GM23338 (cell line): ENCODE measurements at regions not wholly inside any gene's neighbourhood (a gene's known extent, or its start where the extent isn't known, plus 50 kb on each side); places are given as distances from the start of the nearest gene placed in this dataset.
A peak's percentile ranks its signal among the peaks of the same experiment; 100 is the strongest.

Experiments used
- ATAC-seq: fragments of 200-7000 bp; cut with Tn5 transposase; 3 replicates; pipeline ENCODE4 v1.9.1; 2020
- DNase-seq: peaks from one replicate; pipeline ENCODE4 v3.0.0-alpha.2; 2015; ENCODE audit warnings: low spot score
- H2AFZ ChIP-seq: fragments of 200-600 bp; sonication (generic); 2 replicates; pipeline ENCODE4 v1.8.0; 2016; ENCODE audit warnings: antibody characterized with exemption, mild to moderate bottlenecking, moderate library complexity
- H3F3A ChIP-seq: fragments of 200-600 bp; sonication (generic); replicated peaks from 2 replicates; pipeline ENCODE4 v1.8.0; 2017; ENCODE audit warnings: antibody characterized with exemption, mixed run types, low read depth
- H3K27ac ChIP-seq: fragments of 200-600 bp; sonication (generic); 2 replicates; pipeline ENCODE4 v1.6.1; 2016; ENCODE audit warnings: low read depth
- H3K27me3 ChIP-seq: fragments of 200-600 bp; sonication (generic); 2 replicates; pipeline ENCODE4 v1.8.0; 2016; ENCODE audit warnings: mild to moderate bottlenecking, mixed run types, moderate library complexity; ENCODE audit not compliant: insufficient read depth
- H3K36me3 ChIP-seq: fragments of 200-600 bp; sonication (generic); 2 replicates; pipeline ENCODE4 v1.8.0; 2016; ENCODE audit warnings: mild to moderate bottlenecking; ENCODE audit not compliant: insufficient read depth
- H3K4me1 ChIP-seq: fragments of 200-600 bp; sonication (generic); 2 replicates; pipeline ENCODE4 v1.8.0; 2016; ENCODE audit warnings: mild to moderate bottlenecking, moderate library complexity; ENCODE audit not compliant: insufficient read depth
- H3K4me2 ChIP-seq: fragments of 200-600 bp; sonication (generic); 2 replicates; pipeline ENCODE4 v1.7.1; 2017; ENCODE audit warnings: mixed run types
- H3K4me3 ChIP-seq: fragments of 200-600 bp; sonication (generic); 2 replicates; pipeline ENCODE4 v1.6.1; 2016; ENCODE audit warnings: mixed run types
- H3K79me2 ChIP-seq: fragments of 200-600 bp; sonication (generic); replicated peaks from 2 replicates; pipeline ENCODE4 v1.8.0; 2017; ENCODE audit warnings: mild to moderate bottlenecking; ENCODE audit not compliant: insufficient read depth
- H3K9me2 ChIP-seq: fragments of 200-600 bp; sonication (generic); 2 replicates; pipeline ENCODE4 v1.8.0; 2017; ENCODE audit not compliant: insufficient read depth
- H4K20me1 ChIP-seq: fragments of 200-600 bp; sonication (generic); replicated peaks from 2 replicates; pipeline ENCODE4 v1.8.0; 2017; ENCODE audit warnings: mild to moderate bottlenecking; ENCODE audit not compliant: insufficient read depth
- H3K27ac Mint-ChIP-seq: 2 replicates; pipeline ENCODE4 v1.8.0; 2020; ENCODE audit warnings: inconsistent platforms, mild to moderate bottlenecking, moderate library complexity, mixed read lengths
- H3K27me3 Mint-ChIP-seq: 3 replicates; pipeline ENCODE4 v1.8.0; 2022; ENCODE audit warnings: low read depth, mild to moderate bottlenecking, moderate library complexity, mixed read lengths, inconsistent platforms; ENCODE audit not compliant: insufficient read depth, poor library complexity
- H3K36me3 Mint-ChIP-seq: 3 replicates; pipeline ENCODE4 v1.8.0; 2021; ENCODE audit warnings: low read depth, mild to moderate bottlenecking, inconsistent platforms, moderate library complexity, mixed read lengths
- H3K4me1 Mint-ChIP-seq: 3 replicates; pipeline ENCODE4 v1.8.0; 2020; ENCODE audit warnings: mild to moderate bottlenecking, inconsistent platforms, mixed read lengths
- H3K4me3 Mint-ChIP-seq: 3 replicates; pipeline ENCODE4 v1.8.0; 2021; ENCODE audit warnings: moderate library complexity, mild to moderate bottlenecking, inconsistent platforms, mixed read lengths
- H3K9me3 Mint-ChIP-seq: 3 replicates; pipeline ENCODE4 v1.8.0; 2020; ENCODE audit warnings: moderate library complexity, mild to moderate bottlenecking, inconsistent platforms, mixed read lengths
- CREB1 ChIP-seq: fragments of 250-450 bp; sonication (Bioruptor Pico); IDR thresholded peaks from 2 replicates; pipeline ENCODE4 v1.5.0; 2020; ENCODE audit warnings: low read depth, mild to moderate bottlenecking, moderate library complexity
- EZH2 ChIP-seq: fragments of 200-600 bp; sonication (generic); IDR thresholded peaks from one replicate; pipeline ENCODE4 v1.8.0; 2017; ENCODE audit warnings: antibody characterized with exemption, mild to moderate bottlenecking, low read depth; ENCODE audit not compliant: unreplicated experiment
- EZH2phosphoT487 ChIP-seq: fragments of 200-600 bp; sonication (generic); IDR thresholded peaks from one replicate; pipeline ENCODE4 v1.8.1; 2018; ENCODE audit warnings: antibody characterized with exemption; ENCODE audit not compliant: unreplicated experiment
- JUNB ChIP-seq: IDR thresholded peaks from one replicate; pipeline ENCODE4 v1.6.1; 2016; ENCODE audit warnings: antibody characterized with exemption; ENCODE audit not compliant: unreplicated experiment
- NANOG ChIP-seq: IDR thresholded peaks from 2 replicates; pipeline ENCODE4 v1.6.1; 2016; ENCODE audit warnings: antibody characterized with exemption, borderline replicate concordance
- POLR2AphosphoS5 ChIP-seq: IDR thresholded peaks from 2 replicates; pipeline ENCODE4 v1.6.1; 2016; ENCODE audit warnings: antibody characterized with exemption, low read depth
- STAT1 ChIP-seq: IDR thresholded peaks from one replicate; pipeline ENCODE4 v1.6.1; 2016; ENCODE audit warnings: antibody characterized with exemption; ENCODE audit not compliant: unreplicated experiment
- ZNF114 ChIP-seq: fragments of 250-450 bp; sonication (Bioruptor Pico); IDR thresholded peaks from 2 replicates; pipeline ENCODE4 v1.5.0; 2020; ENCODE audit warnings: mild to moderate bottlenecking, moderate library complexity
- ZNF331 ChIP-seq: fragments of 250-450 bp; sonication (Bioruptor Pico); IDR thresholded peaks from 2 replicates; pipeline ENCODE4 v1.5.0; 2020; ENCODE audit warnings: low read depth, mild to moderate bottlenecking, moderate library complexity
- TF ChIP-seq, protein P1 (sequence below), 2 experiments: fragments of 200-600 bp in 1 of 2; sonication (generic) in 1 of 2; conservative IDR thresholded peaks; 2 replicates each; pipeline versions ENCODE4 v1.5.1 to v1.6.1; 2016 to 2017; ENCODE audit warnings: antibody characterized with exemption in 2 of 2, low read depth in 2 of 2, mild to moderate bottlenecking in 2 of 2, moderate library complexity in 1 of 2
- TF ChIP-seq, protein P2 (sequence below): fragments of 250-450 bp; sonication (Bioruptor Pico); IDR thresholded peaks from 2 replicates; pipeline ENCODE4 v1.5.0; 2020; ENCODE audit warnings: mild to moderate bottlenecking, moderate library complexity
- TF ChIP-seq, protein P3 (sequence below): IDR thresholded peaks from 2 replicates; pipeline ENCODE4 v1.6.1; 2016; ENCODE audit warnings: antibody characterized with exemption
- TF ChIP-seq, protein P4 (sequence below): IDR thresholded peaks from one replicate; pipeline ENCODE4 v1.6.1; 2018; ENCODE audit warnings: antibody characterized with exemption; ENCODE audit not compliant: unreplicated experiment

DNA sequence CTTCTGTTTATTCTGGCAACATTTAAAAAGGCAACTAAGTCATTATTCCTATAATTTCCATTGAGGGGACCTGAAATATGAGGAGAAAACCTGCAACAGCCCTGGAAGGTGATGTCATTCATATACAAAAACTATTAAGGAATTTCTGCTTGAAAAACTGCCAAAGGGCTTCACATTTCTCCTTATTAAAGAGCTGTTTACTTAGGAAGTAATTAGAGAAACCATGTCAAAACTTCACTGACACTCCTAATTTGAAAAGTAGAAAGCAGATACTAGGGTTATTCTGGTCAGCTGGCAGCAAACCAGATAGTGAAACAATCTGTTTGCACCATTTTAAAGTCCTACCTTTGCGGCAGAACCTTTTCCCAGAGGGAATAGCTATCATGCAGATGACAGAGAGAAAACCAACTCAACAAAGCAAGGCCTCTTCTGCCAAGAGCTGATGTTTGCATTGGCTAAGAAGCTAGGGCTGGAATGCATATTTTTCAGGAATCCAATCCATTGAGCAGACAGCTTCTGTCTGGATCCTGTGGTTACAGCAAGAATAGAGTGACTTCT, 592.2 kb upstream of the SYT4 start:
- H3K27me3 Mint-ChIP-seq = no peaks in the 10 kb centered on the region
- no peaks in the 10 kb centered on the region for H3K36me3 ChIP-seq
- H3K4me3 ChIP-seq = no peak overlapping the region
- H3K4me1 Mint-ChIP-seq = no peaks in the 10 kb centered on the region
- TF ChIP-seq NANOG (no peak), EZH2phosphoT487 (no peak), EZH2 (no peak), POLR2AphosphoS5 (no peak), CREB1 (CRISPR knock-in tag) (no peak), JUNB (no peak), ZNF331 (CRISPR knock-in tag) (no peak), ZNF114 (CRISPR knock-in tag) (no peak), STAT1 (no peak)
- TF ChIP-seq, protein P1, sequence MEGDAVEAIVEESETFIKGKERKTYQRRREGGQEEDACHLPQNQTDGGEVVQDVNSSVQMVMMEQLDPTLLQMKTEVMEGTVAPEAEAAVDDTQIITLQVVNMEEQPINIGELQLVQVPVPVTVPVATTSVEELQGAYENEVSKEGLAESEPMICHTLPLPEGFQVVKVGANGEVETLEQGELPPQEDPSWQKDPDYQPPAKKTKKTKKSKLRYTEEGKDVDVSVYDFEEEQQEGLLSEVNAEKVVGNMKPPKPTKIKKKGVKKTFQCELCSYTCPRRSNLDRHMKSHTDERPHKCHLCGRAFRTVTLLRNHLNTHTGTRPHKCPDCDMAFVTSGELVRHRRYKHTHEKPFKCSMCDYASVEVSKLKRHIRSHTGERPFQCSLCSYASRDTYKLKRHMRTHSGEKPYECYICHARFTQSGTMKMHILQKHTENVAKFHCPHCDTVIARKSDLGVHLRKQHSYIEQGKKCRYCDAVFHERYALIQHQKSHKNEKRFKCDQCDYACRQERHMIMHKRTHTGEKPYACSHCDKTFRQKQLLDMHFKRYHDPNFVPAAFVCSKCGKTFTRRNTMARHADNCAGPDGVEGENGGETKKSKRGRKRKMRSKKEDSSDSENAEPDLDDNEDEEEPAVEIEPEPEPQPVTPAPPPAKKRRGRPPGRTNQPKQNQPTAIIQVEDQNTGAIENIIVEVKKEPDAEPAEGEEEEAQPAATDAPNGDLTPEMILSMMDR (conservative IDR thresholded peaks at IDR 0.05; ENCODE audit: low read depth in 2 of 2) = no peak
- TF ChIP-seq, protein P2, sequence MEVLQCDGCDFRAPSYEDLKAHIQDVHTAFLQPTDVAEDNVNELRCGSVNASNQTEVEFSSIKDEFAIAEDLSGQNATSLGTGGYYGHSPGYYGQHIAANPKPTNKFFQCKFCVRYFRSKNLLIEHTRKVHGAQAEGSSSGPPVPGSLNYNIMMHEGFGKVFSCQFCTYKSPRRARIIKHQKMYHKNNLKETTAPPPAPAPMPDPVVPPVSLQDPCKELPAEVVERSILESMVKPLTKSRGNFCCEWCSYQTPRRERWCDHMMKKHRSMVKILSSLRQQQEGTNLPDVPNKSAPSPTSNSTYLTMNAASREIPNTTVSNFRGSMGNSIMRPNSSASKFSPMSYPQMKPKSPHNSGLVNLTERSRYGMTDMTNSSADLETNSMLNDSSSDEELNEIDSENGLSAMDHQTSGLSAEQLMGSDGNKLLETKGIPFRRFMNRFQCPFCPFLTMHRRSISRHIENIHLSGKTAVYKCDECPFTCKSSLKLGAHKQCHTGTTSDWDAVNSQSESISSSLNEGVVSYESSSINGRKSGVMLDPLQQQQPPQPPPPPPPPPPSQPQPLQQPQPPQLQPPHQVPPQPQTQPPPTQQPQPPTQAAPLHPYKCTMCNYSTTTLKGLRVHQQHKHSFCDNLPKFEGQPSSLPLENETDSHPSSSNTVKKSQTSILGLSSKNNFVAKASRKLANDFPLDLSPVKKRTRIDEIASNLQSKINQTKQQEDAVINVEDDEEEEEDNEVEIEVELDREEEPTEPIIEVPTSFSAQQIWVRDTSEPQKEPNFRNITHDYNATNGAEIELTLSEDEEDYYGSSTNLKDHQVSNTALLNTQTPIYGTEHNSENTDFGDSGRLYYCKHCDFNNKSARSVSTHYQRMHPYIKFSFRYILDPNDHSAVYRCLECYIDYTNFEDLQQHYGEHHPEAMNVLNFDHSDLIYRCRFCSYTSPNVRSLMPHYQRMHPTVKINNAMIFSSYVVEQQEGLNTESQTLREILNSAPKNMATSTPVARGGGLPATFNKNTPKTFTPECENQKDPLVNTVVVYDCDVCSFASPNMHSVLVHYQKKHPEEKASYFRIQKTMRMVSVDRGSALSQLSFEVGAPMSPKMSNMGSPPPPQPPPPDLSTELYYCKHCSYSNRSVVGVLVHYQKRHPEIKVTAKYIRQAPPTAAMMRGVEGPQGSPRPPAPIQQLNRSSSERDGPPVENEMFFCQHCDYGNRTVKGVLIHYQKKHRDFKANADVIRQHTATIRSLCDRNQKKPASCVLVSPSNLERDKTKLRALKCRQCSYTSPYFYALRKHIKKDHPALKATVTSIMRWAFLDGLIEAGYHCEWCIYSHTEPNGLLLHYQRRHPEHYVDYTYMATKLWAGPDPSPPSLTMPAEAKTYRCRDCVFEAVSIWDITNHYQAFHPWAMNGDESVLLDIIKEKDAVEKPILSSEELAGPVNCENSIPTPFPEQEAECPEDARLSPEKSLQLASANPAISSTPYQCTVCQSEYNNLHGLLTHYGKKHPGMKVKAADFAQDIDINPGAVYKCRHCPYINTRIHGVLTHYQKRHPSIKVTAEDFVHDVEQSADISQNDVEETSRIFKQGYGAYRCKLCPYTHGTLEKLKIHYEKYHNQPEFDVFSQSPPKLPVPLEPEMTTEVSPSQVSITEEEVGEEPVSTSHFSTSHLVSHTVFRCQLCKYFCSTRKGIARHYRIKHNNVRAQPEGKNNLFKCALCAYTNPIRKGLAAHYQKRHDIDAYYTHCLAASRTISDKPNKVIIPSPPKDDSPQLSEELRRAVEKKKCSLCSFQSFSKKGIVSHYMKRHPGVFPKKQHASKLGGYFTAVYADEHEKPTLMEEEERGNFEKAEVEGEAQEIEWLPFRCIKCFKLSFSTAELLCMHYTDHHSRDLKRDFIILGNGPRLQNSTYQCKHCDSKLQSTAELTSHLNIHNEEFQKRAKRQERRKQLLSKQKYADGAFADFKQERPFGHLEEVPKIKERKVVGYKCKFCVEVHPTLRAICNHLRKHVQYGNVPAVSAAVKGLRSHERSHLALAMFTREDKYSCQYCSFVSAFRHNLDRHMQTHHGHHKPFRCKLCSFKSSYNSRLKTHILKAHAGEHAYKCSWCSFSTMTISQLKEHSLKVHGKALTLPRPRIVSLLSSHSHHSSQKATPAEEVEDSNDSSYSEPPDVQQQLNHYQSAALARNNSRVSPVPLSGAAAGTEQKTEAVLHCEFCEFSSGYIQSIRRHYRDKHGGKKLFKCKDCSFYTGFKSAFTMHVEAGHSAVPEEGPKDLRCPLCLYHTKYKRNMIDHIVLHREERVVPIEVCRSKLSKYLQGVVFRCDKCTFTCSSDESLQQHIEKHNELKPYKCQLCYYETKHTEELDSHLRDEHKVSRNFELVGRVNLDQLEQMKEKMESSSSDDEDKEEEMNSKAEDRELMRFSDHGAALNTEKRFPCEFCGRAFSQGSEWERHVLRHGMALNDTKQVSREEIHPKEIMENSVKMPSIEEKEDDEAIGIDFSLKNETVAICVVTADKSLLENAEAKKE (CRISPR knock-in tag) = no peak
- TF ChIP-seq, protein P3, sequence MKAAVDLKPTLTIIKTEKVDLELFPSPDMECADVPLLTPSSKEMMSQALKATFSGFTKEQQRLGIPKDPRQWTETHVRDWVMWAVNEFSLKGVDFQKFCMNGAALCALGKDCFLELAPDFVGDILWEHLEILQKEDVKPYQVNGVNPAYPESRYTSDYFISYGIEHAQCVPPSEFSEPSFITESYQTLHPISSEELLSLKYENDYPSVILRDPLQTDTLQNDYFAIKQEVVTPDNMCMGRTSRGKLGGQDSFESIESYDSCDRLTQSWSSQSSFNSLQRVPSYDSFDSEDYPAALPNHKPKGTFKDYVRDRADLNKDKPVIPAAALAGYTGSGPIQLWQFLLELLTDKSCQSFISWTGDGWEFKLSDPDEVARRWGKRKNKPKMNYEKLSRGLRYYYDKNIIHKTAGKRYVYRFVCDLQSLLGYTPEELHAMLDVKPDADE = no peak
- TF ChIP-seq, protein P4, sequence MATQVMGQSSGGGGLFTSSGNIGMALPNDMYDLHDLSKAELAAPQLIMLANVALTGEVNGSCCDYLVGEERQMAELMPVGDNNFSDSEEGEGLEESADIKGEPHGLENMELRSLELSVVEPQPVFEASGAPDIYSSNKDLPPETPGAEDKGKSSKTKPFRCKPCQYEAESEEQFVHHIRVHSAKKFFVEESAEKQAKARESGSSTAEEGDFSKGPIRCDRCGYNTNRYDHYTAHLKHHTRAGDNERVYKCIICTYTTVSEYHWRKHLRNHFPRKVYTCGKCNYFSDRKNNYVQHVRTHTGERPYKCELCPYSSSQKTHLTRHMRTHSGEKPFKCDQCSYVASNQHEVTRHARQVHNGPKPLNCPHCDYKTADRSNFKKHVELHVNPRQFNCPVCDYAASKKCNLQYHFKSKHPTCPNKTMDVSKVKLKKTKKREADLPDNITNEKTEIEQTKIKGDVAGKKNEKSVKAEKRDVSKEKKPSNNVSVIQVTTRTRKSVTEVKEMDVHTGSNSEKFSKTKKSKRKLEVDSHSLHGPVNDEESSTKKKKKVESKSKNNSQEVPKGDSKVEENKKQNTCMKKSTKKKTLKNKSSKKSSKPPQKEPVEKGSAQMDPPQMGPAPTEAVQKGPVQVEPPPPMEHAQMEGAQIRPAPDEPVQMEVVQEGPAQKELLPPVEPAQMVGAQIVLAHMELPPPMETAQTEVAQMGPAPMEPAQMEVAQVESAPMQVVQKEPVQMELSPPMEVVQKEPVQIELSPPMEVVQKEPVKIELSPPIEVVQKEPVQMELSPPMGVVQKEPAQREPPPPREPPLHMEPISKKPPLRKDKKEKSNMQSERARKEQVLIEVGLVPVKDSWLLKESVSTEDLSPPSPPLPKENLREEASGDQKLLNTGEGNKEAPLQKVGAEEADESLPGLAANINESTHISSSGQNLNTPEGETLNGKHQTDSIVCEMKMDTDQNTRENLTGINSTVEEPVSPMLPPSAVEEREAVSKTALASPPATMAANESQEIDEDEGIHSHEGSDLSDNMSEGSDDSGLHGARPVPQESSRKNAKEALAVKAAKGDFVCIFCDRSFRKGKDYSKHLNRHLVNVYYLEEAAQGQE = no peak
- no peak overlapping the region for H3K4me2 ChIP-seq
- ATAC-seq = no peak
- H3K79me2 ChIP-seq = no peaks in the 10 kb centered on the region
- H3F3A ChIP-seq = no peaks in the 10 kb centered on the region
- H4K20me1 ChIP-seq = no peaks in the 10 kb centered on the region
- H3K27me3 ChIP-seq = no peaks in the 10 kb centered on the region
- no peak overlapping the region for H3K27ac Mint-ChIP-seq
- no peak overlapping the region for H3K4me3 Mint-ChIP-seq
- peaks cover 2% of the 10 kb centered on the region; the same call in 1 of the 3 replicates for H3K9me3 Mint-ChIP-seq
- no peak for DNase-seq
- no peaks in the 10 kb centered on the region; the same call in 2 of the 3 replicates for H3K36me3 Mint-ChIP-seq
- H3K9me2 ChIP-seq = peaks cover 3% of the 10 kb centered on the region; the same call in 1 of the 2 replicates
- no peak overlapping the region for H3K27ac ChIP-seq
- H3K4me1 ChIP-seq = no peaks in the 10 kb centered on the region
- peak overlapping the region; percentile 66; the same call in 1 of the 2 replicates for H2AFZ ChIP-seq
